Loucy (cell line): ENCODE measurements at regions not wholly inside any gene's neighbourhood (a gene's known extent, or its start where the extent isn't known, plus 50 kb on each side); places are given as distances from the start of the nearest gene placed in this dataset.

Experiments used
- H2AFZ ChIP-seq: fragments of 200-600 bp; sonication (generic); 2 replicates; pipeline ENCODE4 v1.6.0; 2016; ENCODE audit warnings: antibody characterized with exemption, mild to moderate bottlenecking, low read length, moderate library complexity
- H3F3A ChIP-seq: fragments of 200-600 bp; 2 replicates; pipeline ENCODE4 v1.6.0; 2016; ENCODE audit warnings: antibody characterized with exemption, low read depth, mild to moderate bottlenecking
- H3K27me3 ChIP-seq: fragments of 200-600 bp; sonication (generic); 2 replicates; pipeline ENCODE4 v1.6.1; 2014; ENCODE audit warnings: low read length, mild to moderate bottlenecking; ENCODE audit not compliant: insufficient read depth, poor library complexity, severe bottlenecking
- H3K36me3 ChIP-seq: fragments of 200-600 bp; sonication (generic); 2 replicates; pipeline ENCODE4 v1.6.1; 2016; ENCODE audit warnings: low read length; ENCODE audit not compliant: insufficient read depth
- H3K4me1 ChIP-seq: fragments of 200-600 bp; sonication (generic); 2 replicates; pipeline ENCODE4 v1.5.1; 2014; ENCODE audit warnings: low read length, mild to moderate bottlenecking; ENCODE audit not compliant: insufficient read depth, poor library complexity, severe bottlenecking
- H3K4me2 ChIP-seq: fragments of 200-600 bp; sonication (generic); 2 replicates; pipeline ENCODE4 v1.6.0; 2014; ENCODE audit warnings: antibody characterized with exemption, low read length, low read depth, mild to moderate bottlenecking; ENCODE audit not compliant: poor library complexity, severe bottlenecking
- H3K4me3 ChIP-seq: fragments of 200-600 bp; sonication (generic); 2 replicates; pipeline ENCODE4 v1.5.1; 2014; ENCODE audit warnings: low read length, mild to moderate bottlenecking, mixed read lengths; ENCODE audit not compliant: poor library complexity, severe bottlenecking
- H3K79me2 ChIP-seq: fragments of 200-600 bp; sonication (generic); 2 replicates; pipeline ENCODE4 v1.6.1; 2014; ENCODE audit warnings: low read length; ENCODE audit not compliant: insufficient read depth
- H3K9ac ChIP-seq: fragments of 200-600 bp; sonication (generic); 2 replicates; pipeline ENCODE4 v1.6.0; 2014; ENCODE audit warnings: mild to moderate bottlenecking, low read depth, low read length, moderate library complexity; ENCODE audit not compliant: poor library complexity, severe bottlenecking
- H3K9me2 ChIP-seq: fragments of 200-600 bp; sonication (generic); replicated peaks from 2 replicates; pipeline ENCODE4 v1.6.1; 2016; ENCODE audit warnings: low read depth, low read length, mixed read lengths
- H3K9me3 ChIP-seq: fragments of 200-600 bp; sonication (generic); 2 replicates; pipeline ENCODE4 v1.6.1; 2014; ENCODE audit warnings: mild to moderate bottlenecking, antibody characterized with exemption, low read length, low read depth; ENCODE audit not compliant: insufficient read depth
- H4K20me1 ChIP-seq: fragments of 200-600 bp; sonication (generic); 2 replicates; pipeline ENCODE4 v1.6.0; 2014; ENCODE audit warnings: antibody characterized with exemption, low read length, mild to moderate bottlenecking; ENCODE audit not compliant: insufficient read depth, poor library complexity, severe bottlenecking
- CTCF ChIP-seq: fragments of 200-600 bp; sonication (generic); conservative IDR thresholded peaks from 2 replicates; pipeline ENCODE4 v1.5.1; 2014; ENCODE audit warnings: mild to moderate bottlenecking, antibody characterized with exemption, low read length
- EZH2phosphoT487 ChIP-seq: fragments of 200-600 bp; IDR thresholded peaks from 2 replicates; pipeline ENCODE4 v1.6.1; 2018; ENCODE audit warnings: antibody characterized with exemption, mild to moderate bottlenecking, moderate library complexity, borderline replicate concordance

GRCh38 chr3:110957247-110958025, 114.2 kb upstream of the NECTIN3 start:
- Histone ChIP-seq H3K9ac (no peak overlapping the region), H3K9me2 (no peaks in the 10 kb centered on the region), H3K27me3 (no peaks in the 10 kb centered on the region), H3K4me3 (no peak overlapping the region), H3K36me3 (no peaks in the 10 kb centered on the region), H2AFZ (no peak overlapping the region), H4K20me1 (no peaks in the 10 kb centered on the region), H3K4me1 (no peaks in the 10 kb centered on the region), H3K79me2 (no peaks in the 10 kb centered on the region), H3K4me2 (no peak overlapping the region), H3K9me3 (0 out of 2 replicates have a peak, but pooled peaks cover 4% of the 10 kb centered on the region), H3F3A (no peaks in the 10 kb centered on the region)
- TF ChIP-seq EZH2phosphoT487 (no peak), CTCF (no peak)

- Histone ChIP-seq H2AFZ (no peak overlapping the region), H3K4me3 (no peak overlapping the region)
Observed at GRCh38 chr3:110958313-110959147, 113.1 kb upstream of the NECTIN3 start.

GRCh38 chr3:110965976-110966375, 105.6 kb upstream of the NECTIN3 start:
- Histone ChIP-seq H4K20me1 (no peaks in the 10 kb centered on the region), H2AFZ (no peak overlapping the region), H3K4me1 (no peaks in the 10 kb centered on the region), H3K4me2 (no peak overlapping the region), H3K36me3 (no peaks in the 10 kb centered on the region), H3K79me2 (no peaks in the 10 kb centered on the region), H3K9ac (no peak overlapping the region), H3K27me3 (no peaks in the 10 kb centered on the region), H3K4me3 (no peak overlapping the region), H3F3A (no peaks in the 10 kb centered on the region), H3K9me3 (0 out of 2 replicates have a peak, but pooled peaks cover 6% of the 10 kb centered on the region), H3K9me2 (no peaks in the 10 kb centered on the region)
- TF ChIP-seq EZH2phosphoT487 (no peak), CTCF (no peak)

More at GRCh38 chr3:110958313-110959147, 113.1 kb upstream of the NECTIN3 start:
- no peak overlapping the region for H3K4me2 ChIP-seq
- H4K20me1 ChIP-seq: no peaks in the 10 kb centered on the region
- no peaks in the 10 kb centered on the region for H3K79me2 ChIP-seq
- H3K4me1 ChIP-seq: no peaks in the 10 kb centered on the region
- no peaks in the 10 kb centered on the region for H3K9me2 ChIP-seq
- no peaks in the 10 kb centered on the region for H3K27me3 ChIP-seq
- H3F3A ChIP-seq: no peaks in the 10 kb centered on the region
- H3K36me3 ChIP-seq: no peaks in the 10 kb centered on the region
- H3K9ac ChIP-seq: no peak overlapping the region
- no peak for TF ChIP-seq CTCF
- no peak for TF ChIP-seq EZH2phosphoT487
- H3K9me3 ChIP-seq: 0 out of 2 replicates have a peak, but pooled peaks cover 6% of the 10 kb centered on the region
